ENCODE measurements at regions not wholly inside any gene's neighbourhood (a gene's known extent, or its start where the extent isn't known, plus 50 kb on each side); places are given as distances from the start of the nearest gene placed in this dataset.

DNA sequence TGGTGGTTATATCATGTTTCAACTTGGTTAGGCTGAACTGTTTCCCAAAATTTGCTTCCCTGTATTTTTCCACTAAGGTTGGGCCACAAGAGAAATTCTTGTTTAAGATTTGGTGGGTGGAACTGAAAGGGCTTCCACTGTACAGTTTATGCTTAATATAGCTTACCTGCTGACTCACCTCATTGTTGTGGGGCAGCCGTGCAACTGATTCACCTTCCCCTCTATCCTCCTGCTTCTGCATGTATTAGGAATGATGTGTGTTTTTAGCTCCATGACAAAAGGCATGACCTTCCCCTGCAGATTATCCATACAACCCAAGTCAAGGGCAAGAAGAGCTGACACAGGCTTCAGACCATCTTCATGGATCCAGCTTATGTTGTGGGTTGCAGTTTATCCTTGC is 98.4 kb upstream of the GULP1 start:
- TF ChIP-seq, protein P1, sequence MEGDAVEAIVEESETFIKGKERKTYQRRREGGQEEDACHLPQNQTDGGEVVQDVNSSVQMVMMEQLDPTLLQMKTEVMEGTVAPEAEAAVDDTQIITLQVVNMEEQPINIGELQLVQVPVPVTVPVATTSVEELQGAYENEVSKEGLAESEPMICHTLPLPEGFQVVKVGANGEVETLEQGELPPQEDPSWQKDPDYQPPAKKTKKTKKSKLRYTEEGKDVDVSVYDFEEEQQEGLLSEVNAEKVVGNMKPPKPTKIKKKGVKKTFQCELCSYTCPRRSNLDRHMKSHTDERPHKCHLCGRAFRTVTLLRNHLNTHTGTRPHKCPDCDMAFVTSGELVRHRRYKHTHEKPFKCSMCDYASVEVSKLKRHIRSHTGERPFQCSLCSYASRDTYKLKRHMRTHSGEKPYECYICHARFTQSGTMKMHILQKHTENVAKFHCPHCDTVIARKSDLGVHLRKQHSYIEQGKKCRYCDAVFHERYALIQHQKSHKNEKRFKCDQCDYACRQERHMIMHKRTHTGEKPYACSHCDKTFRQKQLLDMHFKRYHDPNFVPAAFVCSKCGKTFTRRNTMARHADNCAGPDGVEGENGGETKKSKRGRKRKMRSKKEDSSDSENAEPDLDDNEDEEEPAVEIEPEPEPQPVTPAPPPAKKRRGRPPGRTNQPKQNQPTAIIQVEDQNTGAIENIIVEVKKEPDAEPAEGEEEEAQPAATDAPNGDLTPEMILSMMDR (conservative IDR thresholded peaks at IDR 0.05; ENCODE audit: control insufficient read depth, insufficient read depth, low read depth, low read length) = no peak
- H3K4me3 ChIP-seq (ENCODE audit: control insufficient read depth, low read depth, low read length) = no peak overlapping the region
- no peak for DNase-seq (ENCODE audit: low read depth)

DNA sequence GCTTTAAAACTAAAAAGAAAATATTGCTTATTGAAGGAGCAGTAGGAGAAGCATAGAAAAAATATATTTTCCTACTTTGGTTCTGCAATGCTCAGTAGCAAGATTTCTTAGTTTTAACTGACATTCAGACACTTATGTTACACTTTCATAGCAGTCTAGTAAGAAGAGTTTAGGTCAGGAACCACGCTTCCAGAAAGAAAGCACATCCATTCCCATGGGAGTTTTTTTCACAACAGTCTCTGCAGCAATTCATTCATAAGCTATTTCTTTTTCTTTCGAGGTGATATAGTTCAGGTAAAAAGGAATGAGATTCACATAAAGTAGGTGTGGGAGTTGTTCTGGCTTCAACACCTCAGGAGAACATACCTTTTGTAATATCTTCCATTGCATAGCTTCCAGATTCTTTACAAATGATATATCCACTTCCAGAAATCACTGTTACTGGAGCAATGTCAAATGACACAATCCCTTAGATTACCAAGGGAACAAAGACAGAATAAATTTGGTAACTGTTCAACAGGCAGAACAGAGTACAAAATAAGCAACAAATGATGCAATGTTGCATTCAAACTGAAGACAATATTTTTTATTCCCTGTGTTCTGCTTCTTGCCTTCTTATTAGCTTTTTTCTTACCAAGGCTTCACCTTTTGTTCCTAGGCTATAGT is 95.2 kb upstream of the GULP1 start:
- peak; percentile 73 for DNase-seq (ENCODE audit: low read depth)
- H3K4me3 ChIP-seq (ENCODE audit: control insufficient read depth, low read depth, low read length) = no peak overlapping the region
- TF ChIP-seq, protein P1 (conservative IDR thresholded peaks at IDR 0.05; ENCODE audit: control insufficient read depth, insufficient read depth, low read depth, low read length) = no peak

DNA sequence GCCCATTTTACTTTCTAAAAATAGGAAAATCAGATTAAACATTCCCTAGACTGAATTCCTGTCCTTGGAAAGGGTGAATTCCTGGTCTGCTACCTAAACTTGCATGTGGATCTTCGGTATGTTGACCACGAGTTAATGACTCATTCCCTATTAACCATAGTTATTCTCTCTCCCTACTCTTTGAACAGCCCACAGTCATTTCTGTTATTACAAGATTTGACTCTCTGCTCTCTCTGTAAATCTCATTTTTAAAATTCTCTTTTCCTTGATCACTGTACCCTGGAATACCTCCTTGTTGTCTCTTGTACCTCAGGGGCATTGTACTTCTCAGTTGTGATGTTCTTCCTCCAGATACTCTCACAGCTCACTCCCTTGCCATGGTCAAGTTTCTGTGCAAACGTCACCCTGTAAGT is 92.0 kb upstream of the GULP1 start:
- DNase-seq (ENCODE audit: low read depth) = peak; percentile 78
- H3K4me3 ChIP-seq (ENCODE audit: control insufficient read depth, low read depth, low read length) = no peak overlapping the region
- TF ChIP-seq, protein P1 (conservative IDR thresholded peaks at IDR 0.05; ENCODE audit: control insufficient read depth, insufficient read depth, low read depth, low read length) = no peak

DNA sequence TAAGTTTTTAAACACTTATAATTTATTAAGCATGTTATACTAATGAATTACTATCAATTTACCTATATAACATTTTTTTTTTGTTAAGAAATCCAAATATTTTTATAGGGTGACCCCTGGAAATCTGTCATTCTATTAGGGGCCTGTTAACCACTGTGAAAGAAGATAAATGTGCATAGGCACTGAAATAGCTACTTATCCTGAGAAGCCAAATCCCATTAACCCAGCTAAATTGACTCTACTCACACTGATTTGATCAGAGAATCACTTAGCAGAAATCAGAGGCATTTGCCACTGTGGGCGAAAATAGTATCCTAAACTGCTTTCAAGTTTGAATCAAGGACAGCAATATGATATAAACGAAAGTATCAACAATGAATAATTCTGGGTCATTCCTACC is 90.0 kb upstream of the GULP1 start:
- DNase-seq (ENCODE audit: low read depth) = no peak
- TF ChIP-seq, protein P1 (conservative IDR thresholded peaks at IDR 0.05; ENCODE audit: control insufficient read depth, insufficient read depth, low read depth, low read length) = no peak
- H3K4me3 ChIP-seq (ENCODE audit: control insufficient read depth, low read depth, low read length) = no peak overlapping the region

DNA sequence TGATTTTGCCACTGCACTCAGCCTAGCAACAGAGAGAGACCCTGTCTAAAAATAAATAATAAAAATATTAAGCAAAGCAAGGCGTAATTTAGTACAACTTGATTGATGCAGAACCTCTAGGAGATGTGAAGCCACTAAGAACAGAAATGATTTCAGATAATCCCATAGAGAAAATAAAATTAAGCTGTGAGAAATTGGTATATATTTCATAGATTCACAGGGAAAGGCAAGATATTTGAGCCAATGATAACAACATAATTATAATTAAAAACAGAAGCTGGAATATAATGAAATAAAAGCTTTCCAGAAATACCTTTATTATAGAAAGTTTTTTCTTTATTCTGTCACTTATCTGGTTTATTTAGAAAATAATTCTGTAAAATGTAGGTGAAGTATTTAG is 88.9 kb upstream of the GULP1 start:
- H3K4me3 ChIP-seq (ENCODE audit: control insufficient read depth, low read depth, low read length) = no peak overlapping the region
- DNase-seq (ENCODE audit: low read depth) = no peak
- TF ChIP-seq, protein P1 (conservative IDR thresholded peaks at IDR 0.05; ENCODE audit: control insufficient read depth, insufficient read depth, low read depth, low read length) = no peak

DNA sequence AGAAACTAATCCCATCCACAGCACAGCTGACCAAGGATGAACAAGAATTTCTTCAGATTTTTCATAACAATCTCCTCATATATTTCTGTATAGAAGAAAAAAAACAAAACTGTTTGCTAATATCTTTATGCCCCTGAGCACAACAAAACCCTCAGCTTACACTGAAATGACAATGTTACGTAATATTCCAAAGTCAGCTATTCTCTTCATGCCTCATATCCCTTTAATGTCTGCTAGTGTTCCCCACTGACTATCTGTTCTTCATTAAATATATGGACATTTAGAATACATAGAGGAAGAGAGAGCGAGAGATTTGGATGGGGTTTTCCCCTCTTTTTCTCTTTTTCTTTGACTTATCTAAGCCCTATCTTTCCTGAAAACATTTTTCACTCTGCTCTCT is 87.9 kb upstream of the GULP1 start:
- TF ChIP-seq, protein P1 (conservative IDR thresholded peaks at IDR 0.05; ENCODE audit: control insufficient read depth, insufficient read depth, low read depth, low read length) = no peak
- H3K4me3 ChIP-seq (ENCODE audit: control insufficient read depth, low read depth, low read length) = no peak overlapping the region
- no peak for DNase-seq (ENCODE audit: low read depth)

DNA sequence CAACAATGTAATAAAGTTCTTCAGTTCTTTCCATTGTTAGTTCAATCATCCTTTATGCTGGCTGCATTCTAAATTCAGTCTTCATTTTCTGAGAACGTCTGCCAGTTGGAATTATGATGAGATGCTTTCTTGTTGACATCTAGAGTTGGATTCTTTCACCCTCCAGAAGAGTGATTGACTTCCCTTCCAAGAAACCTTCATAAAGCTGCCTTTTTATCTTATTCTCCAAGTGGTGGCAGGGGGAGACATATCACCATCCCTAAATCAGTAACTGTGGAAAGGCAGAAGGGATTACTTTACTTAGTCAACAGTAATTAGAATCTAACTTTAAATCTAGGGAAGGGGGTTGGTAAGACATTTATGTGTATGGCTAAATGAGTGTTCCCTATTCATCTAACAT is 86.8 kb upstream of the GULP1 start:
- no peak for DNase-seq (ENCODE audit: low read depth)
- no peak overlapping the region for H3K4me3 ChIP-seq (ENCODE audit: control insufficient read depth, low read depth, low read length)
- TF ChIP-seq, protein P1 (conservative IDR thresholded peaks at IDR 0.05; ENCODE audit: control insufficient read depth, insufficient read depth, low read depth, low read length) = no peak

Data from fibroblast of mammary gland (primary cell).